ENCODE measurements at regions not wholly inside any gene's neighbourhood (a gene's known extent, or its start where the extent isn't known, plus 50 kb on each side); places are given as distances from the start of the nearest gene placed in this dataset.

DNA sequence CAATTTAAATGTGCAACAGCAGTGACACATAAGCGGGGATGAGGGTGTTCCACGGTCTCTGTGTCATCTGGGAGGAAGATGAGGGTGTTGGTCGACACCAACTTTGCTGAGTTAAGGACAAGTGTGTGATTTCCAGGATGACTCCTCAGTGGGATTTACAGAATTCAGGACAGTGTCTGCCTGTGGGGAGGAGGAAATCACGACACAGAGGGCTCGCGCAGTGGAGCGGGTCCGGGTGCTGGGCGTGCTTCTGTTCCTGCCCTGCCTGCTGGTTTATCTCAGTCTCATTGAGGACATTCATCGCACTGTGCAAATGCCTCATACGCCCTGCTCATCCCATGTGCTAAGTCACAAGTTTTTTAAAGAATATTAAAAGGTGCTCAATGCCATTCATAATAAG lies 73.7 kb upstream of the ADAMTS2 start:
- no peak for TF ChIP-seq EZH2 (IDR thresholded peaks at IDR 0.05; ENCODE audit: low read depth)
- no peak for TF ChIP-seq CTCF (conservative IDR thresholded peaks at IDR 0.05)
